Hepatocyte (in vitro differentiated cells): ENCODE measurements at regions not wholly inside any gene's neighbourhood (a gene's known extent, or its start where the extent isn't known, plus 50 kb on each side); places are given as distances from the start of the nearest gene placed in this dataset.

Source experiments
- DNase-seq: peaks from one replicate; pipeline ENCODE4 v3.0.0-alpha.2; 2016; ENCODE audit warnings: low spot score
- H2AFZ ChIP-seq: fragments of 200-600 bp; sonication (generic); 2 replicates; pipeline ENCODE4 v1.6.0; 2016; ENCODE audit warnings: antibody characterized with exemption, mild to moderate bottlenecking
- H3K27ac ChIP-seq: fragments of 200-600 bp; sonication (generic); 2 replicates; pipeline ENCODE4 v1.5.1; 2016; ENCODE audit warnings: mild to moderate bottlenecking
- H3K27me3 ChIP-seq: fragments of 200-600 bp; sonication (generic); 2 replicates; pipeline ENCODE4 v1.6.1; 2016
- H3K36me3 ChIP-seq: fragments of 200-600 bp; sonication (generic); replicated peaks from 2 replicates; pipeline ENCODE4 v1.5.1; 2016; ENCODE audit warnings: low read depth; ENCODE audit not compliant: insufficient read depth
- H3K4me1 ChIP-seq: fragments of 200-600 bp; sonication (generic); 2 replicates; pipeline ENCODE4 v1.5.1; 2016; ENCODE audit warnings: mild to moderate bottlenecking, moderate library complexity; ENCODE audit not compliant: insufficient read depth
- H3K4me2 ChIP-seq: fragments of 200-600 bp; sonication (generic); 2 replicates; pipeline ENCODE4 v1.6.0; 2016
- H3K4me3 ChIP-seq: fragments of 200-600 bp; sonication (generic); 2 replicates; pipeline ENCODE4 v1.5.1; 2016; ENCODE audit warnings: mild to moderate bottlenecking
- H3K79me2 ChIP-seq: fragments of 200-600 bp; sonication (generic); 2 replicates; pipeline ENCODE4 v1.6.0; 2017; ENCODE audit warnings: mild to moderate bottlenecking
- H3K9me2 ChIP-seq: fragments of 200-600 bp; sonication (generic); replicated peaks from 2 replicates; pipeline ENCODE4 v1.6.0; 2017; ENCODE audit warnings: mild to moderate bottlenecking; ENCODE audit not compliant: insufficient read depth
- H3K9me3 ChIP-seq: fragments of 200-600 bp; sonication (generic); 2 replicates; pipeline ENCODE4 v1.5.1; 2016; ENCODE audit warnings: low read depth, mild to moderate bottlenecking
- H4K20me1 ChIP-seq: fragments of 200-600 bp; sonication (generic); 2 replicates; pipeline ENCODE4 v1.6.0; 2016; ENCODE audit warnings: mild to moderate bottlenecking; ENCODE audit not compliant: insufficient read depth, poor library complexity, severe bottlenecking
- EZH2 ChIP-seq: fragments of 200-600 bp; sonication (generic); IDR thresholded peaks from 2 replicates; pipeline ENCODE4 v1.6.1; 2016; ENCODE audit warnings: antibody characterized with exemption, mild to moderate bottlenecking, borderline replicate concordance
- EZH2phosphoT487 ChIP-seq: fragments of 200-600 bp; sonication (generic); IDR thresholded peaks from one replicate; pipeline ENCODE4 v1.6.1; 2018; ENCODE audit warnings: antibody characterized with exemption, mild to moderate bottlenecking, low read depth, moderate library complexity; ENCODE audit not compliant: unreplicated experiment, severe bottlenecking
- WGBS: methylation state at CpG from one replicate; pipeline ENCODE4 v1.1.6; 2016; ENCODE audit warnings: low lambda C conversion rate; ENCODE audit errors: missing lambda C conversion rate; 5-methylcytosine and 5-hydroxymethylcytosine counted together
- TF ChIP-seq, protein P1 (sequence below): fragments of 200-600 bp; sonication (generic); IDR thresholded peaks from 2 replicates; pipeline ENCODE4 v1.5.1; 2016; ENCODE audit warnings: antibody characterized with exemption, mild to moderate bottlenecking; ENCODE audit not compliant: poor library complexity

DNA sequence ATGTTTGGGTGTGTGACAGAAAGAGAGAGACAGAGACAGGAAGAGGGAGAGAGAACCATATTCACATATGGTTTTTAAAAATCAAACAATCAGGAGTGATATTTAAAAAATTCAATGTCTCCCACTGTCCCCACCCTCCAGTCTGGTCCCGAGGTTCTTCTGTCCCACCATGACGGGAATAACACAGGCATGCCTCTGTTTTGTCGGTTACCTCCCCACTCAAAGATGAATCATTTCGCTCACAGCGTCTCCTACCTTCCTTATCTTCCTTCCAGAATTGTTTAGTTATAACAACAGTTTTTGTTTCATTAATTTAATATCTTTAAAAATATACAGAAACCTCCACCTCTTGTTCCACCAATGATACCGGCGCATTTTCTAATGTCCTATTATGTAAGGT lies 113.0 kb downstream of the KCNF1 start:
- Histone ChIP-seq H3K4me3 (no peak overlapping the region), H3K9me3 (no peaks in the 10 kb centered on the region), H3K4me2 (no peak overlapping the region), H2AFZ (no peak overlapping the region), H3K9me2 (no peaks in the 10 kb centered on the region), H3K36me3 (no peaks in the 10 kb centered on the region), H3K79me2 (no peaks in the 10 kb centered on the region), H3K27me3 (no peaks in the 10 kb centered on the region), H4K20me1 (no peaks in the 10 kb centered on the region), H3K4me1 (no peaks in the 10 kb centered on the region), H3K27ac (no peak overlapping the region)
- no peak for DNase-seq
- 87% methylated on average over 7 of the region's 7 CpGs for WGBS
- TF ChIP-seq EZH2phosphoT487 = no peak
- no peak for TF ChIP-seq EZH2
- TF ChIP-seq, protein P1, sequence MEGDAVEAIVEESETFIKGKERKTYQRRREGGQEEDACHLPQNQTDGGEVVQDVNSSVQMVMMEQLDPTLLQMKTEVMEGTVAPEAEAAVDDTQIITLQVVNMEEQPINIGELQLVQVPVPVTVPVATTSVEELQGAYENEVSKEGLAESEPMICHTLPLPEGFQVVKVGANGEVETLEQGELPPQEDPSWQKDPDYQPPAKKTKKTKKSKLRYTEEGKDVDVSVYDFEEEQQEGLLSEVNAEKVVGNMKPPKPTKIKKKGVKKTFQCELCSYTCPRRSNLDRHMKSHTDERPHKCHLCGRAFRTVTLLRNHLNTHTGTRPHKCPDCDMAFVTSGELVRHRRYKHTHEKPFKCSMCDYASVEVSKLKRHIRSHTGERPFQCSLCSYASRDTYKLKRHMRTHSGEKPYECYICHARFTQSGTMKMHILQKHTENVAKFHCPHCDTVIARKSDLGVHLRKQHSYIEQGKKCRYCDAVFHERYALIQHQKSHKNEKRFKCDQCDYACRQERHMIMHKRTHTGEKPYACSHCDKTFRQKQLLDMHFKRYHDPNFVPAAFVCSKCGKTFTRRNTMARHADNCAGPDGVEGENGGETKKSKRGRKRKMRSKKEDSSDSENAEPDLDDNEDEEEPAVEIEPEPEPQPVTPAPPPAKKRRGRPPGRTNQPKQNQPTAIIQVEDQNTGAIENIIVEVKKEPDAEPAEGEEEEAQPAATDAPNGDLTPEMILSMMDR = no peak

DNA sequence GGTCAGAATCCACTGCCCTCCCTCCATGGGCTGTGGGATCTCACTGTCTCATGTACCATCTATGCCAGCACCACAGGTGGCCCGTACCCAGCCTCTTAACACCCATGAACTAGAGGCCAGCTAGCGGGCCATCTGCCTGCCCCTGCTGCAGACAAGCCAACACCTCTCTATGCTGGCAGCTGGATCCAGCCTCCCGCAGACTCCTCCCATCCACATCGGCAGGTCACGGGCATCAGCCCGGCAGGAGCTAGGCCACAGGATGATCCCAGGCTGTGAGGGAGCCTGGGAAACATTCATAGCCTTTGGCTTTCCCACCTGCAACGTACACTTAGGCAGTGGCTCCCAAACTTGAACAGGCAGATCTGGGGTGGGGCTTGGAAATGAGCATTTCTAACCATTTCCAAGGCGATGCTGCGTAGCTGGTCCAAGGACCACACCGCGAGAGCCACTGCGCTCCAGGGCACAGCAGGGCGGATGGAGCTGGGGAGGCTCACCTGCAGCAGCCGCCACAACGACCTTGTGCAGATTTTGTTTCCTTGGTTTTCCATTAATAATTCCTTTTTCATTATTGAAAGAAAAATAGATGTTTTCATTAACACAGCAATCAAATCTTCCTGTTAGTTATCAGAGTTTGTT lies 114.7 kb downstream of the KCNF1 start:
- Histone ChIP-seq H3K9me2 (no peaks in the 10 kb centered on the region), H4K20me1 (no peaks in the 10 kb centered on the region), H3K27me3 (no peaks in the 10 kb centered on the region), H3K4me2 (no peak overlapping the region), H3K4me3 (no peak overlapping the region), H3K79me2 (no peaks in the 10 kb centered on the region), H3K9me3 (no peaks in the 10 kb centered on the region), H3K4me1 (no peaks in the 10 kb centered on the region), H3K27ac (no peak overlapping the region), H3K36me3 (no peaks in the 10 kb centered on the region), H2AFZ (no peak overlapping the region)
- TF ChIP-seq EZH2phosphoT487 (no peak), EZH2 (no peak)
- TF ChIP-seq, protein P1 = no peak
- 92% methylated on average over 15 of the region's 15 CpGs for WGBS
- no peak for DNase-seq

DNA sequence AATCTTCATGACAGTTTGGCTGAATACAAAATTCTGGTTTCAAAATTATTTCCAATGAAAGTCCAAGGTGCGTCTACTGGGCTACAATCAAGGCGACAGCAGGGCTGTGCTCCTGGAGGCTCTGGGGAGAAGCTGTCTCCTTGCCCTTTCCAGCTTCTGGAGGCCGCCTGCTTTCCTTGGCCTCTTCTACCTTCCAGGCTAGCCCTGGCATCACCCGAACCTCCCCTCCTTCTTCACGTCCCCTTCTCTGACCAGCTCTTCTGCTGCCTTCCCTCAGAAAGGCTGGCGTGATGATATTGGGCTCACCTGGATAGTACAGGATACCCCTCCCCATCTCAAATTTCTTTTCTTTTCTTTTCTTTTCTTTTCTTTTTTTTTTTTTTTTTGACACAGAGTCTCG lies 115.5 kb downstream of the KCNF1 start:
- Histone ChIP-seq H3K27me3 (no peaks in the 10 kb centered on the region), H3K4me1 (no peaks in the 10 kb centered on the region), H3K9me3 (no peaks in the 10 kb centered on the region), H3K27ac (no peak overlapping the region), H2AFZ (no peak overlapping the region), H3K4me2 (no peak overlapping the region), H4K20me1 (no peaks in the 10 kb centered on the region), H3K4me3 (no peak overlapping the region), H3K36me3 (no peaks in the 10 kb centered on the region), H3K9me2 (no peaks in the 10 kb centered on the region), H3K79me2 (no peaks in the 10 kb centered on the region)
- WGBS = 93% methylated on average over 6 of the region's 7 CpGs
- TF ChIP-seq EZH2 (no peak), EZH2phosphoT487 (no peak)
- TF ChIP-seq, protein P1 = no peak
- no peak for DNase-seq

- Histone ChIP-seq H3K9me2 (no peaks in the 10 kb centered on the region), H3K4me1 (no peaks in the 10 kb centered on the region), H3K36me3 (no peaks in the 10 kb centered on the region), H3K79me2 (no peaks in the 10 kb centered on the region), H2AFZ (no peak overlapping the region), H3K9me3 (no peaks in the 10 kb centered on the region), H4K20me1 (no peaks in the 10 kb centered on the region), H3K27me3 (no peaks in the 10 kb centered on the region), H3K27ac (no peak overlapping the region), H3K4me2 (no peak overlapping the region), H3K4me3 (no peak overlapping the region)
- DNase-seq = no peak
- no peak for TF ChIP-seq EZH2phosphoT487
- TF ChIP-seq, protein P1 = peak; percentile 31
- TF ChIP-seq EZH2 = no peak
- 70% methylated on average over 5 of the region's 5 CpGs for WGBS
Observed at GRCh38 chr2:11028407-11028916, 116.7 kb downstream of the KCNF1 start.
